DOHH2 (cell line): ENCODE measurements at regions not wholly inside any gene's neighbourhood (a gene's known extent, or its start where the extent isn't known, plus 50 kb on each side); places are given as distances from the start of the nearest gene placed in this dataset.

Experiments used
- H3F3A ChIP-seq: fragments of 200-600 bp; sonication (generic), shearing (Covaris generic); 2 replicates; pipeline ENCODE4 v1.6.0; 2016; ENCODE audit warnings: antibody characterized with exemption, mild to moderate bottlenecking; ENCODE audit not compliant: control insufficient read depth, insufficient read depth
- H3K27ac ChIP-seq: fragments of 200-600 bp; sonication (generic); 2 replicates; pipeline ENCODE4 v1.5.1; 2014; ENCODE audit warnings: low read depth, mild to moderate bottlenecking, low read length, moderate library complexity
- H3K27me3 ChIP-seq: fragments of 200-600 bp; sonication (generic); 2 replicates; pipeline ENCODE4 v1.6.1; 2014; ENCODE audit warnings: mild to moderate bottlenecking, low read length, mixed read lengths; ENCODE audit not compliant: control insufficient read depth
- H3K36me3 ChIP-seq: fragments of 200-600 bp; sonication (generic); 2 replicates; pipeline ENCODE4 v1.6.1; 2014; ENCODE audit warnings: mild to moderate bottlenecking, low read length, moderate library complexity, mixed read lengths; ENCODE audit not compliant: control insufficient read depth
- H3K4me1 ChIP-seq: fragments of 200-600 bp; sonication (generic); 2 replicates; pipeline ENCODE4 v1.6.1; 2014; ENCODE audit warnings: mild to moderate bottlenecking, low read length, mixed read lengths; ENCODE audit not compliant: control insufficient read depth
- H3K4me2 ChIP-seq: fragments of 200-600 bp; sonication (generic); 2 replicates; pipeline ENCODE4 v1.6.0; 2014; ENCODE audit warnings: mild to moderate bottlenecking, low read length, moderate library complexity
- H3K4me3 ChIP-seq: fragments of 200-600 bp; sonication (generic); 2 replicates; pipeline ENCODE4 v1.5.1; 2014; ENCODE audit warnings: mild to moderate bottlenecking, low read length, mixed read lengths
- H3K79me2 ChIP-seq: fragments of 200-600 bp; sonication (generic); 2 replicates; pipeline ENCODE4 v1.6.1; 2014; ENCODE audit warnings: mild to moderate bottlenecking, low read length, mixed read lengths; ENCODE audit not compliant: control insufficient read depth
- H3K9me2 ChIP-seq: fragments of 200-600 bp; sonication (generic); replicated peaks from 2 replicates; pipeline ENCODE4 v1.6.1; 2014; ENCODE audit warnings: mild to moderate bottlenecking, low read length, mixed read lengths; ENCODE audit not compliant: control insufficient read depth
- H3K9me3 ChIP-seq: fragments of 200-600 bp; sonication (generic); 2 replicates; pipeline ENCODE4 v1.6.1; 2014; ENCODE audit warnings: antibody characterized with exemption, low read length, mixed read lengths; ENCODE audit not compliant: control insufficient read depth, insufficient read depth
- H4K20me1 ChIP-seq: fragments of 200-600 bp; sonication (generic); 2 replicates; pipeline ENCODE4 v1.6.0; 2014; ENCODE audit warnings: low read depth, mild to moderate bottlenecking, antibody characterized with exemption, low read length, moderate library complexity; ENCODE audit not compliant: control insufficient read depth, insufficient read depth
- CTCF ChIP-seq: fragments of 200-600 bp; sonication (generic); IDR thresholded peaks from one replicate; pipeline ENCODE4 v1.5.1; 2014; ENCODE audit warnings: antibody characterized with exemption, mild to moderate bottlenecking, low read depth, low read length; ENCODE audit not compliant: poor library complexity, severe bottlenecking
- EZH2phosphoT487 ChIP-seq: fragments of 200-600 bp; sonication (generic); IDR thresholded peaks from 2 replicates; pipeline ENCODE4 v1.6.1; 2017; ENCODE audit warnings: borderline replicate concordance, mild to moderate bottlenecking, antibody characterized with exemption, low read length, moderate library complexity, mixed read lengths

GRCh38 chr9:75385236-75385635 lies 296.9 kb downstream of the OSTF1 start:
- Histone ChIP-seq H3K79me2 (no peaks in the 10 kb centered on the region), H3K36me3 (no peaks in the 10 kb centered on the region), H3K27ac (no peak overlapping the region), H4K20me1 (no peaks in the 10 kb centered on the region), H3K9me3 (no peaks in the 10 kb centered on the region), H3K4me3 (no peak overlapping the region), H3K27me3 (no peaks in the 10 kb centered on the region), H3F3A (no peaks in the 10 kb centered on the region), H3K9me2 (no peaks in the 10 kb centered on the region), H3K4me1 (no peaks in the 10 kb centered on the region), H3K4me2 (no peak overlapping the region)
- TF ChIP-seq EZH2phosphoT487 = no peak
- TF ChIP-seq CTCF = no peak

GRCh38 chr9:75389101-75389500 lies 300.8 kb downstream of the OSTF1 start:
- no peaks in the 10 kb centered on the region for H4K20me1 ChIP-seq
- H3K27me3 ChIP-seq = no peaks in the 10 kb centered on the region
- no peak overlapping the region for H3K27ac ChIP-seq

GRCh38 chr9:75390951-75391350 lies 302.6 kb downstream of the OSTF1 start:
- H3K36me3 ChIP-seq = no peaks in the 10 kb centered on the region
- no peaks in the 10 kb centered on the region for H3K4me1 ChIP-seq
- no peaks in the 10 kb centered on the region for H3F3A ChIP-seq
- TF ChIP-seq CTCF (no peak), EZH2phosphoT487 (no peak)
- H3K79me2 ChIP-seq = no peaks in the 10 kb centered on the region
- no peak overlapping the region for H3K4me3 ChIP-seq
- H3K9me2 ChIP-seq = no peaks in the 10 kb centered on the region
- H3K4me2 ChIP-seq = no peak overlapping the region
- H4K20me1 ChIP-seq = no peaks in the 10 kb centered on the region
- no peaks in the 10 kb centered on the region for H3K9me3 ChIP-seq
- no peaks in the 10 kb centered on the region for H3K27me3 ChIP-seq
- H3K27ac ChIP-seq = no peak overlapping the region

More at GRCh38 chr9:75389101-75389500, 300.8 kb downstream of the OSTF1 start:
- Histone ChIP-seq H3K4me1 (no peaks in the 10 kb centered on the region), H3F3A (no peaks in the 10 kb centered on the region), H3K4me2 (no peak overlapping the region), H3K9me3 (no peaks in the 10 kb centered on the region), H3K9me2 (no peaks in the 10 kb centered on the region), H3K4me3 (no peak overlapping the region), H3K36me3 (no peaks in the 10 kb centered on the region), H3K79me2 (no peaks in the 10 kb centered on the region)
- no peak for TF ChIP-seq CTCF
- no peak for TF ChIP-seq EZH2phosphoT487

- H3K9me3 ChIP-seq = no peaks in the 10 kb centered on the region
- no peaks in the 10 kb centered on the region for H3K79me2 ChIP-seq
- no peaks in the 10 kb centered on the region for H3F3A ChIP-seq
- no peaks in the 10 kb centered on the region for H3K27me3 ChIP-seq
- no peak overlapping the region for H3K4me2 ChIP-seq
- H3K4me3 ChIP-seq = no peak overlapping the region
- H3K27ac ChIP-seq = no peak overlapping the region
- H3K9me2 ChIP-seq = no peaks in the 10 kb centered on the region
- H3K36me3 ChIP-seq = no peaks in the 10 kb centered on the region
- no peak for TF ChIP-seq CTCF
- no peak for TF ChIP-seq EZH2phosphoT487
- H4K20me1 ChIP-seq = no peaks in the 10 kb centered on the region
- H3K4me1 ChIP-seq = no peaks in the 10 kb centered on the region
These were observed 303.2 kb downstream of the OSTF1 start for GRCh38 chr9:75391497-75391896.
